ENCODE measurements at regions not wholly inside any gene's neighbourhood (a gene's known extent, or its start where the extent isn't known, plus 50 kb on each side); places are given as distances from the start of the nearest gene placed in this dataset.

GRCh38 chr5:166358127-166358830 lies 1933.2 kb upstream of the WWC1 start:
- no peak overlapping the region for H3K4me3 ChIP-seq (ENCODE audit: low read depth, low read length)

DNA sequence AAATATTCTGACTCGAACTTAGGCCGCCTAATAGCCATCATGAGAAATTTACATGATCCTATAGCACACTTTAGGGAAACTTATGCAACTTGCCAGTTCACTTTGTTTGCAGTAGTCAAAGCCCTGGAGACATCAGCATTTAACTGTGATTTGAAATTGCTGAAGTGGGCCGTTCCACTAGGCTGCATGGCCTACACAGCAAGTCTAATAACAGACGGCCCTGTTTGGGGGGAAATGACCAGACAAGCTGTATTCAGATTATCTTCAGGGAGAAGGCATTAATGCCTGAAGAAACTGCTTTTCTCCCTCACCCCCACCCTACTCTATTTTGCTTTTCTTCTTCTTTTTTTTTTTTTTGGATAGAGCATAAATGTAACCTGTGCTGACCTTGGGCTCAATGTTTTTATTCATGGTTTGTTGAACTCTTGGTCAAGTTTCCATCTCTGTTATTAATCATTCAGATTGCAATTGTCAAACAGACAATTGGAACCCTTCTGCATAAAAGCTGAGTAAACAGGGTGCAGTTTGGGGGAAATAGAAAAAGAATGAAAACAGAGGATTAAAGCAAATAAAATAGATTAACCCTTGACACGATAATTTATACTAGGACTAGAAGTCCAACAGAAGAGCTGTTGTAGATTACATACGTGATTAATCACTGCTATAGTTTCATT lies 1928.2 kb upstream of the WWC1 start:
- H3K4me3 ChIP-seq (ENCODE audit: low read depth, low read length): no peak overlapping the region

- no peak overlapping the region for H3K4me3 ChIP-seq (ENCODE audit: low read depth, low read length)
Observed at GRCh38 chr5:166365164-166365563, 1926.3 kb upstream of the WWC1 start.

- no peak overlapping the region for H3K4me3 ChIP-seq (ENCODE audit: low read depth, low read length)
Observed at GRCh38 chr5:166367391-166367790, 1924.1 kb upstream of the WWC1 start.

GRCh38 chr5:166369346-166369745 lies 1922.1 kb upstream of the WWC1 start:
- H3K4me3 ChIP-seq (ENCODE audit: low read depth, low read length): no peak overlapping the region

DNA sequence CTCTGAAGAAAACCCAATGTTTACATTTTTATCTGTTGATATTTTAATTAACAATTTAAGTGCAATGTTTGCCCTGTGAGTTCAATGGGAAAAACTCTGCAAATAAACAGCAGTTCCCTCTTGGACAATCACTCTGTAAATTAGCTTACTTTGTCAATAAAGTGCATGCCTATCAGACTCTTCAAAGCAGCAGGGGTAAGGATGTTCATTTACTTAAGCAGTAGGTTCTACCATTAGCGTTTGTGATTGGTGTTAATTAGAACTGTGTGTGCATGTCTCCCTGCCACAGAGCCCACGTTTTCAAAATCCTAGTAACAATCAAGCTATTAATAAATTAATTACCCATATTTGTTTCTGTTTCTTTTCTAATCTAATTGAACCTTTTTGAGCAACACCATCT lies 1921.6 kb upstream of the WWC1 start:
- H3K4me3 ChIP-seq (ENCODE audit: low read depth, low read length): no peak overlapping the region

DNA sequence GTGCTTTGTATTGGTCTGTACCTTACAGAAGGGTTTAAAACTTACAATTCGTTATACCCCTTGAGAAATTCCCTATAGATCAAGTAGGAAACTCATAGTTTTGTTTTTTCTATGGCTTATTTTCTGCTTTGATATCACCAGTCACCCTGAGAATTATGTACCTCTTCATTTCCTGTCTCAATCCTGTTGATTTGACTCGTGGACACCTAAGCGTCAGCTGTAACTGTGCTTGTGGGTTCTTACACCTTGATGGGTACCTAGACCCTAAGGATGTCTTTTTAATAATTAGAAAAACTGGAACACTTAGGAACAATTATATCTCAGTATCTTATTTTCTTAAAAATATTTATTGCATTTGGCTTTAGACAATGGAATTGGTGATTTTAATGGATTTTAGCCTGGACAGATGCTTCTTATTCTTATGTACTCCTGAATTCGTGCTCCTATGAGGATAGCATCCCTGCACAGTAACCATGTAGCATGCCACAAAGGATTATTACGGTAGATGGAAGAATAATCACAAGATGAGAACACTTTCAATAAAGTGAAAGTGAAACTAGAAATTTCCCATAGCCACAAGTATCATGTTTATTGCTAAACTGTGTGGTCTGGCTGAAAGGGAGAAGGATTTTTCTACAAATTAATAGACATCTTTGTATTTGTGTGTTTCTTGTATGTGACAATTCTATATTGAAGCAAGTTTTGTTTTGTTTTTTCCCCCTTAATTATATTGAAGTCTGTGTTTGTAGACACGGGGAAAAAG lies 1920.3 kb upstream of the WWC1 start:
- H3K4me3 ChIP-seq (ENCODE audit: low read depth, low read length): no peak overlapping the region

- H3K4me3 ChIP-seq (ENCODE audit: low read depth, low read length): no peak overlapping the region
Observed at GRCh38 chr5:166373817-166374216, 1917.6 kb upstream of the WWC1 start.

- no peak overlapping the region for H3K4me3 ChIP-seq (ENCODE audit: low read depth, low read length)
Observed at GRCh38 chr5:166377756-166378155, 1913.7 kb upstream of the WWC1 start.

- H3K4me3 ChIP-seq (ENCODE audit: low read depth, low read length): no peak overlapping the region
Observed at GRCh38 chr5:166379517-166379916, 1911.9 kb upstream of the WWC1 start.

DNA sequence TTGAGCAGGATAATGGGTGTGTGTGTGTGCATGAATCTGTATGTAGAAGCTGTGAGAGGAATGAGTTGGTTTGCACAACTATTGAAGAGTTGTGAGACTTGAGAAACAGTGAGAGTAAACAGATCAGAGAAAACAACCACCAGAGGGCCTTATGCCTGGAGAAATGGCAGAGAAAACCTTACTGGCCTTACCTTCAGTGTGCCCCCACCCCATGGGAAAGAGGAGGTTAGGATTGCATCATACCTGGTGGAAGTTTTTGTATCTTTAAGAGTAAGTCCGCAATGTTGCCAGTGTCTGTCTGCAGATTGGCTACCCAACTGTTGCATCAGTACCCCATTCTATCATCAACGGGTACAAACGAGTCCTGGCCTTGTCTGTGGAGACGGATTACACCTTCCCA lies 1909.4 kb upstream of the WWC1 start:
- no peak overlapping the region for H3K4me3 ChIP-seq (ENCODE audit: low read depth, low read length)

- H3K4me3 ChIP-seq (ENCODE audit: low read depth, low read length): no peak overlapping the region
Observed at GRCh38 chr5:166398131-166398530, 1893.3 kb upstream of the WWC1 start.

DNA sequence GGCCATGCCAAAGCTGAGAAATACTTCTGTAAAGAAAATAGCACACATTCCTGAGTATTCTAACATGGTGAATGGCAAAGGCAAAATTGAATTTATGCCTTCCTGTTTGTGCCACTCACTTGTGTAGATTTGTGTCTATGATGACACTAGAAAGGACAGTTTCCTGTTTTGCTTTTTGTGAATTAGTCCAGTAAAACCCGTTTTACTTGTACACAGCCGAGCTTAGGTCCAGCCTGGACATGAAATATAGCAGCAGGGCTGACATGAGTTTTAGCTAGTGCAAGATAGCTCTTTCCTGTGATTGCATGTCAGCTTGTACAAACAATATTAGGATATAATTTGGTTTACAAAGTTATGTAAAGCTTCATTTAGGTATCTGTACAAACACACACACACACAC lies 1891.7 kb upstream of the WWC1 start:
- H3K4me3 ChIP-seq (ENCODE audit: low read depth, low read length): no peak overlapping the region

DNA sequence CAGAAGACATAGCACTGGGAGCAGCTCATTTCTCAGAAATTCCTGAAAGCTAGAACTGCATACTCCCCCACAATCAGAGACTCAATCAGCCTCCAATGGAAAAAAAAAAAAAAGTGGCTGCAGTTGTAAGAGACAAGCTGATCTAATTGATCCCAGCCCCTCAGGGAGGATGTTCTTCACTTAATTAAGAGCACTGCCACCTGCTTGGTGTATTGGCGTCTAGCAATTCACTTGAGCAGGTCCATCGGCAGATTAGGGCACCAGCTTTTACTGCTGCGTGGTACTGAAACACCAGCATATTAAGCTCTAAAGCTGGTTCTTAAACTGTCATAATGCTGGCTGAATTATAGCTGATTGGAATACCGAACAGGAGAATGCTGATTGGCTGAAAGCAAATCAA lies 1890.1 kb upstream of the WWC1 start:
- H3K4me3 ChIP-seq (ENCODE audit: low read depth, low read length): no peak overlapping the region

GRCh38 chr5:166412191-166412590 lies 1879.3 kb upstream of the WWC1 start:
- H3K4me3 ChIP-seq (ENCODE audit: low read depth, low read length): no peak overlapping the region

DNA sequence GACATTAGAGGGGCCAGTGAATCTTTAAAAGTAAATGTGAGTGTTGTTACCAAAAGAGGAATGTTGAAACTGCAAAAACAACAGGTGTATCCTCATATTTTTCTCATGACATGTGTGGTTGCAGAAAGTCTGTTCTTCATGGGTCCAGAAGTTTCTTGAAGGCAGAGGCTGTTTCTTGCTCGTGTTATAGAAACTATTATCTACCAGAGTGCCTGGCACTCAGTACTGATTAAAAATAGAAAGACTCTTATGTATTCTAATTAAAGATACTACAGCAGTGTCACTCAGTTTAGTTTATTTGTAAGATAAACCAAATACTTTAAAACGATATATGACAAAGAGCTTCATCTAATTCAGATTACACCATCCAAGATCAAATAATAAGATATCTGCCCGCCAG lies 1864.2 kb upstream of the WWC1 start:
- H3K4me3 ChIP-seq (ENCODE audit: low read depth, low read length): no peak overlapping the region

- H3K4me3 ChIP-seq (ENCODE audit: low read depth, low read length): no peak overlapping the region
Observed at GRCh38 chr5:166428264-166428803, 1863.1 kb upstream of the WWC1 start.

DNA sequence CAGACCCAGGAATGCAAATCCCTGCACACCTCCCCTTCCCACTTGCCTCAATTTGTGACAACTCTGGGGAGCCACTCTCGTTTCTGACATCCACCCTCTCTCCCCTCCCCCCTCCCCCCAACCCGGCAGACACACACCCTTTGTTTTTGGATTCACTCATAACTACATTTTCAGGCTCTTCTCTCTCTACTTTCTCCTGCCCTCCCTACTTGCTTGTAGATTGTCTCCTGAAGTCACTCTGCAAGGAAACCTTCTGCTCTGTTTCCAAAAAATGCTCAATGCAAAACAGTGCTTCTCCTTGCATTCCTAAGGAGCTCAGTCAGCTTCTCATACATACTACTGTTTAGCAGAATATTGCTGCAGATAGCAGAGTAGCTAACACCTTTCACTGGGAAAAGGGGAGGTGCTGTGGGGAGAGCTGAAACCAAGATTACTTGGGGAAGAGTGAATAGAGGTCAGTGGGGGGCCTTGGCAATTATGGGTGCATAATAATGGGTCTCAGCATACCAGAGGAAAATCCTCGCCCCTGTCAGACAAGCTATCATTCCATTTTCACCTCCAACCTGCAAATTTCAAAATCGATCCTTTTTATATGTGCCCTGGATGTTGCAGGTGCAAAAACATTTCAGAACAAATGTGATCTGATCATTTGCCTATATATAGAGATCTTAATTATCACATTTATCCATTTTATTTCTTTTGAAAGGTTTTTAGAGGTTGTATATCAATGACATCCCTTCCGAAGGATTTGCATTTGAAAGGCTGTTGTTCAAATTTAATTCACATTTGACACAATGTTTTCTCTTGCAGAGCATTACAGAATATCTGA lies 1860.7 kb upstream of the WWC1 start:
- no peak overlapping the region for H3K4me3 ChIP-seq (ENCODE audit: low read depth, low read length)

- no peak overlapping the region for H3K4me3 ChIP-seq (ENCODE audit: low read depth, low read length)
Observed at GRCh38 chr5:166431456-166431855, 1860.0 kb upstream of the WWC1 start.

- no peak overlapping the region for H3K4me3 ChIP-seq (ENCODE audit: low read depth, low read length)
Observed at GRCh38 chr5:166433679-166434078, 1857.8 kb upstream of the WWC1 start.

GRCh38 chr5:166436872-166437271 lies 1854.6 kb upstream of the WWC1 start:
- no peak overlapping the region for H3K4me3 ChIP-seq (ENCODE audit: low read depth, low read length)

All from iPS-11a (cell line).